SK-N-SH (cell line): ENCODE measurements at regions not wholly inside any gene's neighbourhood (a gene's known extent, or its start where the extent isn't known, plus 50 kb on each side); places are given as distances from the start of the nearest gene placed in this dataset.
"Not testable (repeated sequence)": the region's sequence is repeated elsewhere in the genome, so short reads cannot be mapped to it uniquely, and the experiment has no call there.

ENCODE experiments used
- CTCF ChIA-PET: fragments of 300-600, 350-600 bp; formaldehyde crosslinking; extraction: SDS; loops from one replicate; lab custom pipeline; 2021; lab: Yijun Ruan, JAX
- POLR2A ChIA-PET: fragments of 350-600 bp; sonication (Branson Sonifier 250); formaldehyde crosslinking; extraction: SDS; loops from one replicate; lab custom pipeline; 2020; ENCODE audit warnings: antibody characterized with exemption, inconsistent platforms; lab: Yijun Ruan, JAX
- DNase-seq: peaks from one replicate; pipeline ENCODE4 v3.0.0; 2012
- H2AFZ ChIP-seq: fragments of 200-600 bp; sonication (generic); 2 replicates; pipeline ENCODE4 v1.8.1; 2016; ENCODE audit warnings: antibody characterized with exemption, mild to moderate bottlenecking, low read depth
- H3F3A ChIP-seq: fragments of 200-600 bp; sonication (generic); replicated peaks from 2 replicates; pipeline ENCODE3; 2016; ENCODE audit warnings: antibody characterized with exemption, mild to moderate bottlenecking; ENCODE audit not compliant: insufficient read depth
- H3K27ac ChIP-seq, 2 experiments: fragments of 200-500 bp in 1 of 2; fragments of 200-600 bp in 1 of 2; sonication (Bioruptor generic) in 1 of 2; sonication (generic), shearing (Covaris generic) in 1 of 2; 2 replicates each; pipeline versions ENCODE4 v1.5.1 to v1.6.1; 2014 to 2016; ENCODE audit warnings: low read depth in 2 of 2, inconsistent platforms in 1 of 2, low read length in 1 of 2, mild to moderate bottlenecking in 1 of 2, mixed read lengths in 1 of 2
- H3K27me3 ChIP-seq: fragments of 200-600 bp; sonication (generic), shearing (Covaris generic); 2 replicates; pipeline ENCODE4 v1.6.1; 2016; ENCODE audit warnings: mixed run types; ENCODE audit not compliant: insufficient read depth
- H3K36me3 ChIP-seq, 2 experiments: fragments of 200-500 bp in 1 of 2; fragments of 200-600 bp in 1 of 2; sonication (Bioruptor generic) in 1 of 2; sonication (generic) in 1 of 2; replicated peaks in 1 of 2; 2 replicates each; pipeline versions ENCODE3 to v1.5.1; 2014 to 2016; ENCODE audit warnings: low read length in 1 of 2, mild to moderate bottlenecking in 1 of 2; ENCODE audit not compliant: insufficient read depth in 2 of 2, control insufficient read depth in 1 of 2
- H3K4me1 ChIP-seq, 2 experiments: fragments of 200-500 bp in 1 of 2; fragments of 200-600 bp in 1 of 2; sonication (Bioruptor generic) in 1 of 2; sonication (generic), shearing (Covaris generic) in 1 of 2; 2 replicates each; pipeline versions ENCODE4 v1.5.1 to v1.6.1; 2014 to 2016; ENCODE audit warnings: low read depth in 1 of 2, low read length in 1 of 2, mixed run types in 1 of 2; ENCODE audit not compliant: insufficient read depth in 2 of 2, control insufficient read depth in 1 of 2
- H3K4me2 ChIP-seq: fragments of 200-600 bp; sonication (generic), shearing (Covaris generic); 2 replicates; pipeline ENCODE4 v1.6.1; 2017; ENCODE audit warnings: mixed run types
- H3K4me3 ChIP-seq, 2 experiments: fragments of 200-500 bp in 1 of 2; fragments of 200-600 bp in 1 of 2; sonication (Bioruptor generic) in 1 of 2; sonication (generic), shearing (Covaris generic) in 1 of 2; 2 replicates each; pipeline versions ENCODE4 v1.5.1 to v1.8.1; 2014 to 2016; ENCODE audit warnings: low read depth in 2 of 2, inconsistent platforms in 1 of 2, low read length in 1 of 2, mild to moderate bottlenecking in 1 of 2, mixed read lengths in 1 of 2, moderate library complexity in 1 of 2
- H3K79me2 ChIP-seq: fragments of 200-600 bp; sonication (generic); 2 replicates; pipeline ENCODE4 v1.8.1; 2017; ENCODE audit warnings: mild to moderate bottlenecking; ENCODE audit not compliant: insufficient read depth
- H3K9ac ChIP-seq: fragments of 200-600 bp; sonication (generic); 2 replicates; pipeline ENCODE4 v1.6.1; 2017; ENCODE audit warnings: mixed run types
- H3K9me2 ChIP-seq: fragments of 200-600 bp; sonication (generic); 2 replicates; pipeline ENCODE4 v1.6.1; 2017; ENCODE audit warnings: mixed run types
- H3K9me3 ChIP-seq: fragments of 200-600 bp; sonication (generic); 2 replicates; pipeline ENCODE4 v1.6.1; 2017; ENCODE audit warnings: mixed run types, mild to moderate bottlenecking, moderate library complexity
- H4K20me1 ChIP-seq: fragments of 200-600 bp; sonication (generic); 2 replicates; pipeline ENCODE4 v1.6.1; 2017; ENCODE audit warnings: mild to moderate bottlenecking, mixed run types; ENCODE audit not compliant: insufficient read depth
- CHD2 ChIP-seq: fragments of 150-350 bp; IDR thresholded peaks from 2 replicates; pipeline ENCODE4 v1.6.1; 2018; ENCODE audit warnings: low read length; ENCODE audit not compliant: partially characterized antibody
- FOSL2 ChIP-seq: IDR thresholded peaks from 2 replicates; pipeline ENCODE4 v1.4.0; 2012; ENCODE audit warnings: low read depth, mild to moderate bottlenecking, moderate library complexity, borderline replicate concordance
- GABPA ChIP-seq: IDR thresholded peaks from 2 replicates; pipeline ENCODE4 v1.4.0; 2012; ENCODE audit warnings: low read depth, mild to moderate bottlenecking
- JUND ChIP-seq: IDR thresholded peaks from 2 replicates; pipeline ENCODE4 v1.4.0; 2012
- MXI1 ChIP-seq: IDR thresholded peaks from 2 replicates; pipeline ENCODE4 v1.6.1; 2012; ENCODE audit warnings: mild to moderate bottlenecking, low read depth, low read length, improper control_type of control experiment
- POLR2AphosphoS5 ChIP-seq: IDR thresholded peaks from 2 replicates; pipeline ENCODE4 v1.6.1; 2012; ENCODE audit warnings: low read depth, low read length
- RCOR1 ChIP-seq: fragments of 150-350 bp; IDR thresholded peaks from 2 replicates; pipeline ENCODE4 v1.6.1; 2017; ENCODE audit warnings: antibody characterized with exemption, low read length
- REST ChIP-seq: IDR thresholded peaks from 2 replicates; pipeline ENCODE4 v1.6.1; 2012; ENCODE audit warnings: mild to moderate bottlenecking, low read depth, low read length, moderate library complexity
- RXRA ChIP-seq: IDR thresholded peaks from 2 replicates; pipeline ENCODE4 v1.4.0; 2012; ENCODE audit warnings: low read depth, mild to moderate bottlenecking, borderline replicate concordance
- TAF1 ChIP-seq: IDR thresholded peaks from 2 replicates; pipeline ENCODE4 v1.6.1; 2012; ENCODE audit warnings: low read depth, mild to moderate bottlenecking, low read length, moderate library complexity, borderline replicate concordance
- YY1 ChIP-seq: IDR thresholded peaks from 2 replicates; pipeline ENCODE4 v1.4.0; 2012; ENCODE audit warnings: low read depth, mild to moderate bottlenecking
- WGBS: methylation state at CpG from one replicate; pipeline ENCODE4 v1.1.6; 2017; ENCODE audit warnings: low lambda C conversion rate; 5-methylcytosine and 5-hydroxymethylcytosine counted together
- TF ChIP-seq, protein P1 (sequence below): fragments of 200-600 bp; sonication (generic); IDR thresholded peaks from 2 replicates; pipeline ENCODE4 v1.6.1; 2017; ENCODE audit warnings: antibody characterized with exemption, mild to moderate bottlenecking, moderate library complexity
- TF ChIP-seq, protein P2 (sequence below): IDR thresholded peaks from 2 replicates; pipeline ENCODE4; 2012

- ChIA-PET POLR2A (no interaction called here), CTCF (interaction anchor here (1.0 kb wide), 1 partner anchor 21 kb away, joined by 3 read pairs; no protein-coding TSS in a partner anchor)
- no peaks in the 10 kb centered on the region for H3K9me3 ChIP-seq
- no peaks in the 10 kb centered on the region for H3K4me1 ChIP-seq
- H3K79me2 ChIP-seq = no peaks in the 10 kb centered on the region
- TF ChIP-seq GABPA (no peak), RCOR1 (no peak), POLR2AphosphoS5 (no peak)
- TF ChIP-seq, protein P1, sequence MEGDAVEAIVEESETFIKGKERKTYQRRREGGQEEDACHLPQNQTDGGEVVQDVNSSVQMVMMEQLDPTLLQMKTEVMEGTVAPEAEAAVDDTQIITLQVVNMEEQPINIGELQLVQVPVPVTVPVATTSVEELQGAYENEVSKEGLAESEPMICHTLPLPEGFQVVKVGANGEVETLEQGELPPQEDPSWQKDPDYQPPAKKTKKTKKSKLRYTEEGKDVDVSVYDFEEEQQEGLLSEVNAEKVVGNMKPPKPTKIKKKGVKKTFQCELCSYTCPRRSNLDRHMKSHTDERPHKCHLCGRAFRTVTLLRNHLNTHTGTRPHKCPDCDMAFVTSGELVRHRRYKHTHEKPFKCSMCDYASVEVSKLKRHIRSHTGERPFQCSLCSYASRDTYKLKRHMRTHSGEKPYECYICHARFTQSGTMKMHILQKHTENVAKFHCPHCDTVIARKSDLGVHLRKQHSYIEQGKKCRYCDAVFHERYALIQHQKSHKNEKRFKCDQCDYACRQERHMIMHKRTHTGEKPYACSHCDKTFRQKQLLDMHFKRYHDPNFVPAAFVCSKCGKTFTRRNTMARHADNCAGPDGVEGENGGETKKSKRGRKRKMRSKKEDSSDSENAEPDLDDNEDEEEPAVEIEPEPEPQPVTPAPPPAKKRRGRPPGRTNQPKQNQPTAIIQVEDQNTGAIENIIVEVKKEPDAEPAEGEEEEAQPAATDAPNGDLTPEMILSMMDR = no peak
- no peak overlapping the region for H3K27ac ChIP-seq
- WGBS = 3% methylated on average over 3 of the region's 3 CpGs
- no peak overlapping the region for H3K4me3 ChIP-seq
- DNase-seq = no peak
- no peaks in the 10 kb centered on the region for H3F3A ChIP-seq
- no peak overlapping the region for H3K9ac ChIP-seq
- H3K4me2 ChIP-seq = no peak overlapping the region
- no peaks in the 10 kb centered on the region for H3K36me3 ChIP-seq
- H2AFZ ChIP-seq = no peak overlapping the region
- H3K9me2 ChIP-seq = no peaks in the 10 kb centered on the region
- no peaks in the 10 kb centered on the region for H4K20me1 ChIP-seq
- H3K27me3 ChIP-seq = no peaks in the 10 kb centered on the region
These were observed 271.4 kb upstream of the GRM3 start for GRCh38 chr7:86372262-86372661.

DNA sequence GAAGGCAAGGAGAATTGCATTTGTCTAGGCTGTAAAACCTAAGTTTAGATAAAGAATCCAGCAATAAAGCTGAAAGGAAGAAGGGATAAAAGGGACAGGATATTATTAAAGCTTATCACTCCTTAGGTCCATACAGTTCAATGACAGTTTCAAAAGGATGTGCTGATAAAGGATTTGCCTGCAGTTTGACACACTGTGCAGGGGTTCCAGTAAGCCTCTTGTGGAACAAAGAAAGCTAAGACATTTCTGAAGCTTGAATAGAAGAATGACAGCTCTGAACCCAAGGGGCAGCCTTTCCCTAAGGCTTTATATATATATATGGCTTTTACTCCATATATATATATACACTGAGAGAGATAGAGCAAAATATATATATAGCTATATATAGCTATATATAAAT lies 276.8 kb upstream of the GRM3 start:
- no peaks in the 10 kb centered on the region for H3K27me3 ChIP-seq
- no peaks in the 10 kb centered on the region for H3K36me3 ChIP-seq
- H3K4me3 ChIP-seq = no peak overlapping the region
- H3K9me2 ChIP-seq = no peaks in the 10 kb centered on the region
- TF ChIP-seq REST (no peak), TAF1 (no peak), YY1 (no peak), RCOR1 (no peak), CHD2 (no peak), MXI1 (no peak), FOSL2 (no peak), JUND (no peak), RXRA (no peak)
- TF ChIP-seq, protein P2, sequence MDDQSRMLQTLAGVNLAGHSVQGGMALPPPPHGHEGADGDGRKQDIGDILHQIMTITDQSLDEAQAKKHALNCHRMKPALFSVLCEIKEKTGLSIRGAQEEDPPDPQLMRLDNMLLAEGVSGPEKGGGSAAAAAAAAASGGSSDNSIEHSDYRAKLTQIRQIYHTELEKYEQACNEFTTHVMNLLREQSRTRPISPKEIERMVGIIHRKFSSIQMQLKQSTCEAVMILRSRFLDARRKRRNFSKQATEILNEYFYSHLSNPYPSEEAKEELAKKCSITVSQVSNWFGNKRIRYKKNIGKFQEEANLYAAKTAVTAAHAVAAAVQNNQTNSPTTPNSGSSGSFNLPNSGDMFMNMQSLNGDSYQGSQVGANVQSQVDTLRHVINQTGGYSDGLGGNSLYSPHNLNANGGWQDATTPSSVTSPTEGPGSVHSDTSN = no peak
- no peaks in the 10 kb centered on the region for H3K9me3 ChIP-seq
- CTCF ChIA-PET = interaction anchor here (0.6 to 1.0 kb wide), 2 partner anchors 25 to 993 kb away, joined by 3 read pairs; no protein-coding TSS in a partner anchor
- POLR2A ChIA-PET = no interaction called here
- H3K4me1 ChIP-seq = no peaks in the 10 kb centered on the region
- no peak overlapping the region for H3K4me2 ChIP-seq
- H3K27ac ChIP-seq = no peak overlapping the region
- H3K79me2 ChIP-seq = no peaks in the 10 kb centered on the region
- H2AFZ ChIP-seq = no peak overlapping the region
- no peaks in the 10 kb centered on the region for H3F3A ChIP-seq
- no peak for DNase-seq
- no peak overlapping the region for H3K9ac ChIP-seq
- no peaks in the 10 kb centered on the region for H4K20me1 ChIP-seq

GRCh38 chr7:86340407-86340806 lies 303.3 kb upstream of the GRM3 start:
- CTCF ChIA-PET, H3K27me3 ChIP-seq, DNase-seq, H3K27ac ChIP-seq, H3K9me2 ChIP-seq, POLR2A ChIA-PET, H3F3A ChIP-seq, H3K4me3 ChIP-seq, H3K79me2 ChIP-seq, H3K9me3 ChIP-seq, H3K36me3 ChIP-seq, H3K4me1 ChIP-seq, H4K20me1 ChIP-seq, H3K4me2 ChIP-seq, H2AFZ ChIP-seq, H3K9ac ChIP-seq: not testable (repeated sequence)
- 41% methylated on average over 12 of the region's 14 CpGs for WGBS
